Liver (tissue), 8 donors: ENCODE measurements at regions not wholly inside any gene's neighbourhood (a gene's known extent, or its start where the extent isn't known, plus 50 kb on each side); places are given as distances from the start of the nearest gene placed in this dataset.

Experiments
- DNase-seq: peaks from one replicate; pipeline ENCODE4 v3.0.0-alpha.2; 2017; ENCODE audit warnings: low spot score
- H3K27ac ChIP-seq, 2 donors: one replicate each; pipeline ENCODE4 v1.7.0; 2013; ENCODE audit warnings: inconsistent platforms in 2 of 2, low read length in 2 of 2, control low read depth in 1 of 2, low read depth in 1 of 2, mild to moderate bottlenecking in 1 of 2
- H3K27me3 ChIP-seq, 4 donors: one replicate each; pipeline versions ENCODE4 v1.6.1 to v1.7.0; 2013; ENCODE audit warnings: low read length in 3 of 4, inconsistent platforms in 1 of 4, mild to moderate bottlenecking in 1 of 4, moderate library complexity in 1 of 4; ENCODE audit not compliant: control insufficient read depth in 4 of 4, insufficient read depth in 4 of 4
- H3K36me3 ChIP-seq, 4 donors: one replicate each; pipeline versions ENCODE4 v1.6.1 to v1.7.0; 2013; ENCODE audit warnings: low read length in 3 of 4, mild to moderate bottlenecking in 3 of 4, low read depth in 1 of 4, moderate library complexity in 1 of 4; ENCODE audit not compliant: control insufficient read depth in 4 of 4, insufficient read depth in 3 of 4
- H3K4me1 ChIP-seq, 4 donors: one replicate each; pipeline versions ENCODE4 v1.6.1 to v1.7.0; 2013; ENCODE audit warnings: low read length in 3 of 4, mild to moderate bottlenecking in 3 of 4, moderate library complexity in 1 of 4; ENCODE audit not compliant: control insufficient read depth in 4 of 4, insufficient read depth in 4 of 4
- H3K4me3 ChIP-seq, 3 donors: one replicate each; pipeline versions ENCODE4 v1.6.1 to v1.7.0; 2013; ENCODE audit warnings: low read length in 3 of 3, control low read depth in 1 of 3, low read depth in 1 of 3, mild to moderate bottlenecking in 1 of 3
- H3K9ac ChIP-seq, 2 donors: one replicate each; pipeline ENCODE4 v1.7.0; 2013; ENCODE audit warnings: low read length in 2 of 2, mild to moderate bottlenecking in 2 of 2, moderate library complexity in 2 of 2, control low read depth in 1 of 2, low read depth in 1 of 2
- H3K9me3 ChIP-seq, 4 donors: one replicate each; pipeline versions ENCODE4 v1.6.1 to v1.7.0; 2013; ENCODE audit warnings: low read length in 3 of 4; ENCODE audit not compliant: control insufficient read depth in 4 of 4
- EGR1 ChIP-seq, 2 donors: IDR thresholded peaks; 2 replicates each; pipeline ENCODE4 v1.6.1; 2016 to 2018; ENCODE audit warnings: antibody characterized with exemption in 2 of 2, low read depth in 2 of 2
- FOXA1 ChIP-seq: IDR thresholded peaks from 2 replicates; pipeline ENCODE4 v1.6.1; 2016; ENCODE audit warnings: antibody characterized with exemption
- FOXA2 ChIP-seq: IDR thresholded peaks from 2 replicates; pipeline ENCODE4 v1.6.1; 2016; ENCODE audit warnings: antibody characterized with exemption
- GABPA ChIP-seq, 2 donors: IDR thresholded peaks in 1 of 2; conservative IDR thresholded peaks in 1 of 2; 2 replicates each; pipeline ENCODE4 v1.6.1; 2016; ENCODE audit warnings: antibody characterized with exemption in 2 of 2, mild to moderate bottlenecking in 1 of 2, moderate library complexity in 1 of 2
- HNF4A ChIP-seq, 2 donors: conservative IDR thresholded peaks; 2 replicates each; pipeline ENCODE4 v1.6.1; 2016; ENCODE audit warnings: antibody characterized with exemption in 2 of 2, mild to moderate bottlenecking in 2 of 2
- HNF4G ChIP-seq: IDR thresholded peaks from 2 replicates; pipeline ENCODE4 v1.6.1; 2016; ENCODE audit warnings: antibody characterized with exemption
- JUND ChIP-seq, 2 donors: IDR thresholded peaks; 2 replicates each; pipeline ENCODE4 v1.6.1; 2016; ENCODE audit warnings: antibody characterized with exemption in 2 of 2
- NR2F2 ChIP-seq: IDR thresholded peaks from 2 replicates; pipeline ENCODE4 v1.6.1; 2016; ENCODE audit warnings: antibody characterized with exemption
- RAD21 ChIP-seq, 2 donors: IDR thresholded peaks; 2 replicates each; pipeline ENCODE4 v1.6.1; 2016; ENCODE audit warnings: antibody characterized with exemption in 2 of 2, mild to moderate bottlenecking in 2 of 2
- RXRA ChIP-seq, 2 donors: IDR thresholded peaks; 2 replicates each; pipeline ENCODE4 v1.6.1; 2017 to 2018; ENCODE audit warnings: antibody characterized with exemption in 2 of 2, mild to moderate bottlenecking in 1 of 2
- SP1 ChIP-seq: IDR thresholded peaks from 2 replicates; pipeline ENCODE4 v1.6.1; 2018; ENCODE audit warnings: antibody characterized with exemption, mild to moderate bottlenecking
- TAF1 ChIP-seq: conservative IDR thresholded peaks from 2 replicates; pipeline ENCODE4 v1.6.1; 2016; ENCODE audit warnings: antibody characterized with exemption, mild to moderate bottlenecking
- YY1 ChIP-seq: IDR thresholded peaks from 2 replicates; pipeline ENCODE4 v1.6.1; 2016; ENCODE audit warnings: antibody characterized with exemption, mild to moderate bottlenecking
- WGBS: extraction: QIAGEN DNeasy Blood & Tissue Kit; methylation state at CpG from one replicate; pipeline ENCODE4 v1.1.7; 2013; 5-methylcytosine and 5-hydroxymethylcytosine counted together
- TF ChIP-seq, protein P1 (sequence below): IDR thresholded peaks from 2 replicates; pipeline ENCODE4 v1.6.1; 2016; ENCODE audit warnings: antibody characterized with exemption, mild to moderate bottlenecking
- TF ChIP-seq, protein P2 (sequence below): IDR thresholded peaks from 2 replicates; pipeline ENCODE4 v1.6.1; 2016; ENCODE audit warnings: antibody characterized with exemption
- TF ChIP-seq, protein P3 (sequence below): IDR thresholded peaks from 2 replicates; pipeline ENCODE4 v1.6.1; 2016; ENCODE audit warnings: antibody characterized with exemption
- TF ChIP-seq, protein P4 (sequence below): fragments of 150-350 bp; IDR thresholded peaks from 2 replicates; pipeline ENCODE4 v1.5.1; 2017; ENCODE audit warnings: improper control_type of control experiment, low read depth, low read length; ENCODE audit not compliant: missing input control
- TF ChIP-seq, protein P5 (sequence below): IDR thresholded peaks from 2 replicates; pipeline ENCODE4 v1.6.1; 2016; ENCODE audit warnings: antibody characterized with exemption
- donor health status: healthy.
- donor health status: healthy.
- donor health status: healthy.
- donor health status: healthy.
- donor health status: healthy.

DNA sequence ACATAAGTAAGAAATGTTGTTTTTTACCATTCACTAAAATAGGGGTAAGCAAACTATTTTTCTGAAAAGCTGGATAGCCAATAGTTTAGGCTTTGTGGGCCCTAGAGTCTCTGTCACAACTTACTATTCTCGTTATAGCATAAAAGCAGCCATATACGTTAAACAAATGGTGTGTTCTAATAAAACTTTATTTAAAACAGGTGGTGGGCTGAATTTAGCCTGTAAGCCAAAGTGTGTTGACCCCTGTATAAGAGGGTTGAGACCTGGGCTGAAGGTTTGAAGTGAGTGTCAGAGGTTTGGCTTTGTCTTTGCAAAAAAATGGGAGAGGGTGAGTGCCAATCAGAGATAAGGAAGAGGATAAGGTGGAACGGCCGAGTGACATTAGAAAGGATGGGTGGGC is 197.2 kb downstream of the RNF144B start (continued):
- TF ChIP-seq, protein P1, sequence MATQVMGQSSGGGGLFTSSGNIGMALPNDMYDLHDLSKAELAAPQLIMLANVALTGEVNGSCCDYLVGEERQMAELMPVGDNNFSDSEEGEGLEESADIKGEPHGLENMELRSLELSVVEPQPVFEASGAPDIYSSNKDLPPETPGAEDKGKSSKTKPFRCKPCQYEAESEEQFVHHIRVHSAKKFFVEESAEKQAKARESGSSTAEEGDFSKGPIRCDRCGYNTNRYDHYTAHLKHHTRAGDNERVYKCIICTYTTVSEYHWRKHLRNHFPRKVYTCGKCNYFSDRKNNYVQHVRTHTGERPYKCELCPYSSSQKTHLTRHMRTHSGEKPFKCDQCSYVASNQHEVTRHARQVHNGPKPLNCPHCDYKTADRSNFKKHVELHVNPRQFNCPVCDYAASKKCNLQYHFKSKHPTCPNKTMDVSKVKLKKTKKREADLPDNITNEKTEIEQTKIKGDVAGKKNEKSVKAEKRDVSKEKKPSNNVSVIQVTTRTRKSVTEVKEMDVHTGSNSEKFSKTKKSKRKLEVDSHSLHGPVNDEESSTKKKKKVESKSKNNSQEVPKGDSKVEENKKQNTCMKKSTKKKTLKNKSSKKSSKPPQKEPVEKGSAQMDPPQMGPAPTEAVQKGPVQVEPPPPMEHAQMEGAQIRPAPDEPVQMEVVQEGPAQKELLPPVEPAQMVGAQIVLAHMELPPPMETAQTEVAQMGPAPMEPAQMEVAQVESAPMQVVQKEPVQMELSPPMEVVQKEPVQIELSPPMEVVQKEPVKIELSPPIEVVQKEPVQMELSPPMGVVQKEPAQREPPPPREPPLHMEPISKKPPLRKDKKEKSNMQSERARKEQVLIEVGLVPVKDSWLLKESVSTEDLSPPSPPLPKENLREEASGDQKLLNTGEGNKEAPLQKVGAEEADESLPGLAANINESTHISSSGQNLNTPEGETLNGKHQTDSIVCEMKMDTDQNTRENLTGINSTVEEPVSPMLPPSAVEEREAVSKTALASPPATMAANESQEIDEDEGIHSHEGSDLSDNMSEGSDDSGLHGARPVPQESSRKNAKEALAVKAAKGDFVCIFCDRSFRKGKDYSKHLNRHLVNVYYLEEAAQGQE = no peak
- TF ChIP-seq EGR1 (IDR thresholded peaks at IDR 0.05; ENCODE audit: low read depth in 2 of 2) (no peak), SP1 (no peak), FOXA1 (no peak), FOXA2 (no peak)

DNA sequence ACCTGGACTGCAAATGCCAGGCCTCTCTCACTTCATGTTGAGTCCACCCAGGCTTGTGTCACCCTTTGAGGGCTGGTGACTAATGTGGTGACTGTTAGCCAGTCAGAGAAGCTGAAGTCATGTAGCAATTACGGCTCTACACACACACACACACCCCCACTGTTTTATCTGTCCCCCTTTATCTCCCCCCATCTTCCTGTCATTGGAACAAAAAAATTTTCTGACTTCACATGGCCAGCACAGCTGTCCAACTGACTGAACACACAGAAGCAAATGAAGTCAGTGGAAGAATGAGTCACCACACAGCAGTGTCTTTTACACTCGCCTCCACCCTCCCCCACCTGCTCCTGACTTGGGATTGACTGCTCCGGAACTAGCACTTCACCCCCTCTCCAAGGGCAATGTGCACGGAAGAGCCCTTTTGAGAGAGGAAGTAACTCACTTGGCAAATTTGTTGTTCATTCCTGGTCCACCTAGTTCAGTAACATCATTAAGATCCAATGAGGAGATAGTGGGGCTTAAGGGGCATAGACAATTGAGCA is 198.0 kb downstream of the RNF144B start:
- DNase-seq = no peak
- no peak overlapping the region for H3K4me3 ChIP-seq
- TF ChIP-seq HNF4G (no peak), SP1 (no peak), FOXA1 (no peak), RXRA (IDR thresholded peaks at IDR 0.05) (no peak), NR2F2 (no peak), FOXA2 (no peak), RAD21 (IDR thresholded peaks at IDR 0.05) (no peak), TAF1 (no peak), HNF4A (conservative IDR thresholded peaks at IDR 0.05) (no peak)
- TF ChIP-seq, protein P2, sequence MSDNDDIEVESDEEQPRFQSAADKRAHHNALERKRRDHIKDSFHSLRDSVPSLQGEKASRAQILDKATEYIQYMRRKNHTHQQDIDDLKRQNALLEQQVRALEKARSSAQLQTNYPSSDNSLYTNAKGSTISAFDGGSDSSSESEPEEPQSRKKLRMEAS = no peak
- TF ChIP-seq, protein P3, sequence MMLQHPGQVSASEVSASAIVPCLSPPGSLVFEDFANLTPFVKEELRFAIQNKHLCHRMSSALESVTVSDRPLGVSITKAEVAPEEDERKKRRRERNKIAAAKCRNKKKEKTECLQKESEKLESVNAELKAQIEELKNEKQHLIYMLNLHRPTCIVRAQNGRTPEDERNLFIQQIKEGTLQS = no peak
- TF ChIP-seq, protein P4, sequence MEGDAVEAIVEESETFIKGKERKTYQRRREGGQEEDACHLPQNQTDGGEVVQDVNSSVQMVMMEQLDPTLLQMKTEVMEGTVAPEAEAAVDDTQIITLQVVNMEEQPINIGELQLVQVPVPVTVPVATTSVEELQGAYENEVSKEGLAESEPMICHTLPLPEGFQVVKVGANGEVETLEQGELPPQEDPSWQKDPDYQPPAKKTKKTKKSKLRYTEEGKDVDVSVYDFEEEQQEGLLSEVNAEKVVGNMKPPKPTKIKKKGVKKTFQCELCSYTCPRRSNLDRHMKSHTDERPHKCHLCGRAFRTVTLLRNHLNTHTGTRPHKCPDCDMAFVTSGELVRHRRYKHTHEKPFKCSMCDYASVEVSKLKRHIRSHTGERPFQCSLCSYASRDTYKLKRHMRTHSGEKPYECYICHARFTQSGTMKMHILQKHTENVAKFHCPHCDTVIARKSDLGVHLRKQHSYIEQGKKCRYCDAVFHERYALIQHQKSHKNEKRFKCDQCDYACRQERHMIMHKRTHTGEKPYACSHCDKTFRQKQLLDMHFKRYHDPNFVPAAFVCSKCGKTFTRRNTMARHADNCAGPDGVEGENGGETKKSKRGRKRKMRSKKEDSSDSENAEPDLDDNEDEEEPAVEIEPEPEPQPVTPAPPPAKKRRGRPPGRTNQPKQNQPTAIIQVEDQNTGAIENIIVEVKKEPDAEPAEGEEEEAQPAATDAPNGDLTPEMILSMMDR = no peak
- no peaks in the 10 kb centered on the region for H3K36me3 ChIP-seq
- H3K4me1 ChIP-seq = no peaks in the 10 kb centered on the region
- H3K9me3 ChIP-seq = no peaks in the 10 kb centered on the region
- no peak overlapping the region for H3K9ac ChIP-seq
- WGBS = 51% methylated on average over 4 of the region's 4 CpGs
- no peak overlapping the region for H3K27ac ChIP-seq
- peaks cover 0 to 2% (median 0%) of the 10 kb centered on the region in 4 donors for H3K27me3 ChIP-seq

DNA sequence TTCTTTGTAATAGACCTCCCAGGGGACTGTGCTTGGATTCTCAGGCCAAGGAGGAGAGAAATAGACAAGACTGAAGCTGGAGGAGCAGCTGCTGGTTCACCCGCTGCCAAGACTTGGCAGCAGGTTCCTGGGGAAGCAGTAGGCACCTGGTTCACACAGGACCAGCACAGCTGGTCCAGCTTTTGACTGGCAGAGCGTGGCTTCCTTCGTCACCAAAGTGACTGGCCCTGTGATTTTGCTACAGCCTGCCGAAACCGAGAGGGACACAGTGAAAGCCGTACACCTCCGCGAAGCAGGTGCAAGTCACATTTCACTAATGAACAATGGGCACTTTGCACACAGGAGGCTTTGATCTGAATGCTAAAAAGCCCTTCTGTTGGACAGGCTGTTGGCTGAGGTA is 199.0 kb downstream of the RNF144B start:
- Histone ChIP-seq H3K36me3 (no peaks in the 10 kb centered on the region), H3K4me3 (no peak overlapping the region), H3K4me1 (no peaks in the 10 kb centered on the region), H3K27ac (no peak overlapping the region), H3K9ac (no peak overlapping the region), H3K27me3 (peaks cover 0 to 2% (median 0%) of the 10 kb centered on the region in 4 donors), H3K9me3 (no peaks in the 10 kb centered on the region)
- no peak for DNase-seq
- 83% methylated on average over 8 of the region's 8 CpGs for WGBS
- TF ChIP-seq EGR1 (IDR thresholded peaks at IDR 0.05; ENCODE audit: low read depth in 2 of 2) (no peak), SP1 (no peak), GABPA (IDR thresholded peaks at IDR 0.05 in 1 of 2, conservative IDR thresholded peaks at IDR 0.05 in 1 of 2) (no peak), JUND (IDR thresholded peaks at IDR 0.05) (no peak), HNF4G (no peak), FOXA2 (no peak), RAD21 (IDR thresholded peaks at IDR 0.05) (no peak), YY1 (no peak)
- TF ChIP-seq, protein P2 = no peak
- TF ChIP-seq, protein P5, sequence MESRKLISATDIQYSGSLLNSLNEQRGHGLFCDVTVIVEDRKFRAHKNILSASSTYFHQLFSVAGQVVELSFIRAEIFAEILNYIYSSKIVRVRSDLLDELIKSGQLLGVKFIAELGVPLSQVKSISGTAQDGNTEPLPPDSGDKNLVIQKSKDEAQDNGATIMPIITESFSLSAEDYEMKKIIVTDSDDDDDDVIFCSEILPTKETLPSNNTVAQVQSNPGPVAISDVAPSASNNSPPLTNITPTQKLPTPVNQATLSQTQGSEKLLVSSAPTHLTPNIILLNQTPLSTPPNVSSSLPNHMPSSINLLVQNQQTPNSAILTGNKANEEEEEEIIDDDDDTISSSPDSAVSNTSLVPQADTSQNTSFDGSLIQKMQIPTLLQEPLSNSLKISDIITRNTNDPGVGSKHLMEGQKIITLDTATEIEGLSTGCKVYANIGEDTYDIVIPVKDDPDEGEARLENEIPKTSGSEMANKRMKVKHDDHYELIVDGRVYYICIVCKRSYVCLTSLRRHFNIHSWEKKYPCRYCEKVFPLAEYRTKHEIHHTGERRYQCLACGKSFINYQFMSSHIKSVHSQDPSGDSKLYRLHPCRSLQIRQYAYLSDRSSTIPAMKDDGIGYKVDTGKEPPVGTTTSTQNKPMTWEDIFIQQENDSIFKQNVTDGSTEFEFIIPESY = no peak
- TF ChIP-seq, protein P3 = no peak
- TF ChIP-seq, protein P4 = no peak
